Liver (tissue), 8 donors: ENCODE measurements at regions not wholly inside any gene's neighbourhood (a gene's known extent, or its start where the extent isn't known, plus 50 kb on each side); places are given as distances from the start of the nearest gene placed in this dataset.

Source experiments
- DNase-seq: peaks from one replicate; pipeline ENCODE4 v3.0.0-alpha.2; 2017; ENCODE audit warnings: low spot score
- H3K27ac ChIP-seq, 2 donors: one replicate each; pipeline ENCODE4 v1.7.0; 2013; ENCODE audit warnings: inconsistent platforms in 2 of 2, low read length in 2 of 2, control low read depth in 1 of 2, low read depth in 1 of 2, mild to moderate bottlenecking in 1 of 2
- H3K27me3 ChIP-seq, 4 donors: one replicate each; pipeline versions ENCODE4 v1.6.1 to v1.7.0; 2013; ENCODE audit warnings: low read length in 3 of 4, inconsistent platforms in 1 of 4, mild to moderate bottlenecking in 1 of 4, moderate library complexity in 1 of 4; ENCODE audit not compliant: control insufficient read depth in 4 of 4, insufficient read depth in 4 of 4
- H3K36me3 ChIP-seq, 4 donors: one replicate each; pipeline versions ENCODE4 v1.6.1 to v1.7.0; 2013; ENCODE audit warnings: low read length in 3 of 4, mild to moderate bottlenecking in 3 of 4, low read depth in 1 of 4, moderate library complexity in 1 of 4; ENCODE audit not compliant: control insufficient read depth in 4 of 4, insufficient read depth in 3 of 4
- H3K4me1 ChIP-seq, 4 donors: one replicate each; pipeline versions ENCODE4 v1.6.1 to v1.7.0; 2013; ENCODE audit warnings: low read length in 3 of 4, mild to moderate bottlenecking in 3 of 4, moderate library complexity in 1 of 4; ENCODE audit not compliant: control insufficient read depth in 4 of 4, insufficient read depth in 4 of 4
- H3K4me3 ChIP-seq, 3 donors: one replicate each; pipeline versions ENCODE4 v1.6.1 to v1.7.0; 2013; ENCODE audit warnings: low read length in 3 of 3, control low read depth in 1 of 3, low read depth in 1 of 3, mild to moderate bottlenecking in 1 of 3
- H3K9ac ChIP-seq, 2 donors: one replicate each; pipeline ENCODE4 v1.7.0; 2013; ENCODE audit warnings: low read length in 2 of 2, mild to moderate bottlenecking in 2 of 2, moderate library complexity in 2 of 2, control low read depth in 1 of 2, low read depth in 1 of 2
- H3K9me3 ChIP-seq, 4 donors: one replicate each; pipeline versions ENCODE4 v1.6.1 to v1.7.0; 2013; ENCODE audit warnings: low read length in 3 of 4; ENCODE audit not compliant: control insufficient read depth in 4 of 4
- ATF3 ChIP-seq: IDR thresholded peaks from 2 replicates; pipeline ENCODE4 v1.6.1; 2016; ENCODE audit warnings: antibody characterized with exemption
- CTCF ChIP-seq: fragments of 150-350 bp; IDR thresholded peaks from 2 replicates; pipeline ENCODE4 v1.5.1; 2017; ENCODE audit warnings: improper control_type of control experiment, low read depth, low read length; ENCODE audit not compliant: missing input control
- EGR1 ChIP-seq, 2 donors: IDR thresholded peaks; 2 replicates each; pipeline ENCODE4 v1.6.1; 2016 to 2018; ENCODE audit warnings: antibody characterized with exemption in 2 of 2, low read depth in 2 of 2
- FOXA1 ChIP-seq: IDR thresholded peaks from 2 replicates; pipeline ENCODE4 v1.6.1; 2016; ENCODE audit warnings: antibody characterized with exemption
- FOXA2 ChIP-seq: IDR thresholded peaks from 2 replicates; pipeline ENCODE4 v1.6.1; 2016; ENCODE audit warnings: antibody characterized with exemption
- GABPA ChIP-seq, 2 donors: IDR thresholded peaks in 1 of 2; conservative IDR thresholded peaks in 1 of 2; 2 replicates each; pipeline ENCODE4 v1.6.1; 2016; ENCODE audit warnings: antibody characterized with exemption in 2 of 2, mild to moderate bottlenecking in 1 of 2, moderate library complexity in 1 of 2
- HNF4A ChIP-seq, 2 donors: conservative IDR thresholded peaks; 2 replicates each; pipeline ENCODE4 v1.6.1; 2016; ENCODE audit warnings: antibody characterized with exemption in 2 of 2, mild to moderate bottlenecking in 2 of 2
- JUND ChIP-seq, 2 donors: IDR thresholded peaks; 2 replicates each; pipeline ENCODE4 v1.6.1; 2016; ENCODE audit warnings: antibody characterized with exemption in 2 of 2
- MAX ChIP-seq: IDR thresholded peaks from 2 replicates; pipeline ENCODE4 v1.6.1; 2016; ENCODE audit warnings: antibody characterized with exemption
- NR2F2 ChIP-seq: IDR thresholded peaks from 2 replicates; pipeline ENCODE4 v1.6.1; 2016; ENCODE audit warnings: antibody characterized with exemption
- RAD21 ChIP-seq, 2 donors: IDR thresholded peaks; 2 replicates each; pipeline ENCODE4 v1.6.1; 2016; ENCODE audit warnings: antibody characterized with exemption in 2 of 2, mild to moderate bottlenecking in 2 of 2
- REST ChIP-seq: IDR thresholded peaks from 2 replicates; pipeline ENCODE4 v1.6.1; 2016; ENCODE audit warnings: antibody characterized with exemption, mild to moderate bottlenecking
- SP1 ChIP-seq: IDR thresholded peaks from 2 replicates; pipeline ENCODE4 v1.6.1; 2018; ENCODE audit warnings: antibody characterized with exemption, mild to moderate bottlenecking
- YY1 ChIP-seq: IDR thresholded peaks from 2 replicates; pipeline ENCODE4 v1.6.1; 2016; ENCODE audit warnings: antibody characterized with exemption, mild to moderate bottlenecking
- ZBTB33 ChIP-seq: IDR thresholded peaks from 2 replicates; pipeline ENCODE4 v1.6.1; 2016; ENCODE audit warnings: antibody characterized with exemption
- WGBS: extraction: QIAGEN DNeasy Blood & Tissue Kit; methylation state at CpG from one replicate; pipeline ENCODE4 v1.1.7; 2013; 5-methylcytosine and 5-hydroxymethylcytosine counted together
- donor health status: healthy.
- donor health status: healthy.
- donor health status: healthy.
- donor health status: healthy.
- donor health status: healthy.

- Histone ChIP-seq H3K36me3 (no peaks in the 10 kb centered on the region), H3K9me3 (no peaks in the 10 kb centered on the region), H3K9ac (no peak overlapping the region), H3K4me3 (no peak overlapping the region), H3K27ac (no peak overlapping the region), H3K27me3 (no peaks in the 10 kb centered on the region), H3K4me1 (no peaks in the 10 kb centered on the region)
- no peak for DNase-seq
- 77% methylated on average over 1 of the region's 1 CpG for whole genome bisulfite sequencing
- TF ChIP-seq HNF4A (conservative IDR thresholded peaks at IDR 0.05), result no peak
- no peak for TF ChIP-seq FOXA2
These were observed 544.4 kb upstream of the SETBP1 start for GRCh38 chr18:44136326-44136725.

- H3K4me1 ChIP-seq, result no peaks in the 10 kb centered on the region
- no peak for DNase-seq
- no peaks in the 10 kb centered on the region for H3K27me3 ChIP-seq
- H3K27ac ChIP-seq, result no peak overlapping the region
- TF ChIP-seq NR2F2, result no peak
- no peak for TF ChIP-seq ZBTB33
- TF ChIP-seq CTCF, result no peak
- TF ChIP-seq YY1, result no peak
- TF ChIP-seq FOXA2, result no peak
- TF ChIP-seq HNF4A (conservative IDR thresholded peaks at IDR 0.05), result no peak
- TF ChIP-seq GABPA (IDR thresholded peaks at IDR 0.05 in 1 of 2, conservative IDR thresholded peaks at IDR 0.05 in 1 of 2), result no peak
- no peak for TF ChIP-seq RAD21 (IDR thresholded peaks at IDR 0.05)
- no peak for TF ChIP-seq REST
- no peak for TF ChIP-seq ATF3
- no peak for TF ChIP-seq FOXA1
- TF ChIP-seq MAX, result no peak
- no peak for TF ChIP-seq JUND (IDR thresholded peaks at IDR 0.05)
- no peak for TF ChIP-seq EGR1 (IDR thresholded peaks at IDR 0.05; ENCODE audit: low read depth in 2 of 2)
- TF ChIP-seq SP1, result no peak
- H3K9me3 ChIP-seq, result no peaks in the 10 kb centered on the region
- no peak overlapping the region for H3K4me3 ChIP-seq
- H3K9ac ChIP-seq, result no peak overlapping the region
- H3K36me3 ChIP-seq, result no peaks in the 10 kb centered on the region
These were observed 537.6 kb upstream of the SETBP1 start for GRCh38 chr18:44143072-44143471.
